Stimulated activated naive CD4-positive, alpha-beta T cell (primary cell): ENCODE measurements at regions not wholly inside any gene's neighbourhood (a gene's known extent, or its start where the extent isn't known, plus 50 kb on each side); places are given as distances from the start of the nearest gene placed in this dataset.

Experiments
- DNase-seq, 6 experiments: peaks; one replicate each; lab custom pipeline; 2025; lab: John Stamatoyannopoulos, UW

DNA sequence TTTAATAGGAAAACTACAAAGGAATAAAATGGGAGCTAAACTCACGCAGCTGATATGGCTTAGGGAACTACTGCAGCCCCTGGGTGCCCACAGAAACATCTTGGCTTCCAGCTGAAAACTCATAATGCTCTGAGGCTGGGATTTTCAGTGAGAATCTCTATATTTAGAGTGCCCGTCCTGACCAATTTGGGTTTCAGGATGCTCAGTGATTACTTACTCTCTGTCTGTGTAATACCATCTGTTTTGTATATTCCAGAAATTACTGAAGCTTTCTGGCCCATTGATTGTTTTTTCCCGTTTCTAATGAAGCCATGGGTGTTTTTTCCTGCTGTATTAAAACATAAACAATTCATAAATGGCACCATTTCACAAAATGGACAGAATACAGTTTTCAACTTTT, 50.6 kb upstream of the ZNF385D start:
- no peak for DNase-seq

DNA sequence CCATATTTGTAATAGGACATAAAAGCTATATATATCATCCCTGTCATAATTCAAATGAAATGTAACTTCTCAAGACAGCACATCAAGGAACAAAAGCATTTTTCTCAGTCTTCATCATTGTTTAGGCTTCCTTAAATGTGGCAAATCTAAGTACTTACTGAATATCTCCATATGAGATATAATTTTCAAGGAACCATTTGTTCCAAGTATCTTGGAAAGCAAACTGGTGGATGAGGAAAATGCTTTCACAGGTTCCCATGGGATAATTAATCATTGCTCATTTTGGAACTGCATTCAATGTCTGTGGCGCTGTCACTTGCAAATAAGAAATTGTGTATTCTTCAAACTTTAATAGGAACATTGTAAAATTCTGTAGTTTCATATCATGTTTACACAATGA, 52.6 kb upstream of the ZNF385D start:
- no peak for DNase-seq

DNA sequence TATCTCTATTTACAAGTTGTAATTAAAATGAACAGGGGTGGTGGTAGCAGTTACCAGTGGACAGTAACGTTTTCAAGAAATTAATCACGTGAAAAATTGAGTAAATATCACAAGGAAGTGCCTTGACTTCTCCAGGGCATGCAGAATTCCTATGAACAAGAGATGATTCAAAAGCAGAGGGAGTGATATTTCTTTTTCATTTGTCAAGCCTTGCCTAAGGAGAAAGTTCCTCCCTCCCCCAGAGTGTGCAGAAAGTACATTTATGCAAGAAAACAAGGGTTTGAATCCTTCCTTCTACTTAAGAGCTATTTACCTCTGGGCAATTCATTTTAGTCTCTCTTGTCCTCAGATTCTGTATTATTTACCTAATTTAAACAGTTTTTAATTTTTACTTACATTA, 53.3 kb upstream of the ZNF385D start:
- DNase-seq, result no peak

DNA sequence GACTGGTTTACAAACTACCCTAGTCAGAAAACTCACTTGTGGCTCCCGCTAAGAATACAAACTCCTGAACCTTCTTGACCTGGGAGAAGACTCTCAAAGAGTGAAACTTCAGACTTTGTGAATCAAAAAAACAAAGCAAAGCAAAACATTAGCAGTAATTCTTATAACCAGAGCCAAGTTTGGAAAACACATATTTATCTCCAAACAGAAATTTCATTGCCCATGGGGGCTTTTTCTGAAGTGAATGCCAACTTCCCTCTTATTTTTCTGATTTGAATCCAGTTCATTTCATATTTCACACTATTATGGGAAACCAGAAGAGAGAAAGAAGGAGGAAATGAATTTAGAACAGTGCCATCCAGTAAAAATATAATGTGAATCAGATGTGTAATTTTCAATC, 55.7 kb upstream of the ZNF385D start:
- no peak for DNase-seq

DNA sequence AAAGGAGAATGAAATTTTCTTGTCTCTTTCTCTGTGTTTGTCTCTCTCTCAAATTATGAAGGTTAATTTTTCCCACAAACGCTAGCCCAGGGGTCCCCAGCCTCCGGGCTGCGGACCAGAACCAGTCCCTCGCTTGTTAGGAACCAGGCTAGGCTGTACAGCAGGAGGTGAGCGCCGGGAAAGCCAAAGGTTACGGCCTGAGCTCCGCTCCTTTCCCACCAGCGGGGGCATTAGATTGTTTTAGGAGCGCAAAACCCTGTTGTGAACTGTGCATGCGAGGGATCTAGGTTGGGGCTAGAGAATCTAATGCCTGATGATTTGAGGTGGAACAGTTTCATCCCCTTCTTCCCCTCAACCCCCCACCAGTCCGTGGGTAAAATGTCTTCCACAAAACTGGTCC, 74.7 kb upstream of the ZNF385D start:
- DNase-seq, result no peak

DNA sequence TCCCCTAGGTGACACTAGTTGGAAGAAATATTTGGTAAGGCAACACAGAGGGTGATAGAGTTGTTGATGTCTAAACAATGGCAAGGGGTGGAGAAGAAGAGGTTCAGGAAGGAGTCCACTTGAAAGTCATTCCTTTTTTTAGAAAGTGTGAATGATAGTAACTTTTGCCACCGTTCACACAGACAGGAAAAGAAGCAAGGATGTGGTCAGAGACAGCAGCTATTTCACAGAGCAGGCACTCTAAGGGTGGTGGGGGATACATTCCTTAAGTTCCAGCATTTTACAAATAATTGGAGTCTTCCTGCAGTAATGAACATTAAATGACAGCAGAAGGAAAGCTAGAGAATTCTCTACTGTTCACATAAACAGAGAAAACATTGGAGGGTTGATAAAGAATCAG, 75.4 kb upstream of the ZNF385D start:
- no peak for DNase-seq

DNA sequence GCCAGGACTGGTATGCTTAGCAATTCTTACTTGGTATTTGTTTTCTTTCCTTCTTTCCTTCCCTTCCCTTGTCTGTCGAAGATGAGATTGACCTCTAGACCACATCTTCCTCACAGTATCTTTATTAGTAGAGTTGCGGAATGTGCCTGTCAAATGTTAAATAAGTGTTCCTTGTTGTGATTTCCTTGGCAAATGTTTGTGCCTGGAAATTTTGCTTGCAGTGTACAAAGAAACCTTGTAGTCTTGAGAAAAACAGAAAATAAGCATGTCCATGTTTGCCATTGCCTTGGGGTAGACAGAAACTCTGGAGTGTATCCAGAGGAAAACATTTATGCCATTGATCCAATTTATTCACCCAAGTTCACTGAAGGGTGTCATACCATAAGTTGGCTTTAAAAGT, 79.5 kb upstream of the ZNF385D start:
- no peak for DNase-seq

DNA sequence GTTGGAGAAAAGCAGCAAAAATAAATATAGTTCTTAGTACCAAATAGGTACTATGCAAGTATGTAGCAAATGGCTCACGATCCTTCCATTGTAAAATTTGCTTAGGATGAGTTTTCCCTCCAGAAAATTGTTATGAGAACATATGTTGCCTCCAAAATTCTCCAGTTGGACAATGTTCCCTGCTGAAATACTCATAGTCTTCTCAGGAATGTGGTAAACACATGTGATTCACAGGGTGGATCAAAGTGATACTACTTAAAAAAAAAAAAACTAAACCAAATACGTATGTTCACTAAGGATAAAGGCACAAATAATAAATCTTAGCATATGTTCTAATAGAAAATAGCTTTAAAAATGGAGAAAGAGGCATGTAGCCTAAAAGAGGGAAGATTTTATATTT, 84.3 kb upstream of the ZNF385D start:
- no peak for DNase-seq

DNA sequence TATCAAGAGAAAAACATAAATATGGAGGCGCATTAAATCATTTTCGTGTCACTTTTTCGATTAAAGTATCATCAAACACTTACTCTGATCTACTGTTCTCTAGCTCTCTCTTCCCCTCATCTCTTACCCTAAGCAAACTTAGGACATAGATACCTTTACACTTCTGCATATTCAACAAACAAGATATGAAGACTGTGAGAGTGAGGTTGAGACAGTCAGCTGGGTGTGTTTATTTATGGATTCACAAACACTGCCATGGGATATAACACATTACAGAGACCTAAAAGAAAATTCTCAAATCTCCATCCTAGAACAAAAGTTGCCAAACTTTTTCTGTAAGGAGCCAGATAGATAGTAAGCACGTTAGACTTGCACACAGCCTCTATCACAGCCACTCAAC, 85.2 kb upstream of the ZNF385D start:
- DNase-seq, result no peak

DNA sequence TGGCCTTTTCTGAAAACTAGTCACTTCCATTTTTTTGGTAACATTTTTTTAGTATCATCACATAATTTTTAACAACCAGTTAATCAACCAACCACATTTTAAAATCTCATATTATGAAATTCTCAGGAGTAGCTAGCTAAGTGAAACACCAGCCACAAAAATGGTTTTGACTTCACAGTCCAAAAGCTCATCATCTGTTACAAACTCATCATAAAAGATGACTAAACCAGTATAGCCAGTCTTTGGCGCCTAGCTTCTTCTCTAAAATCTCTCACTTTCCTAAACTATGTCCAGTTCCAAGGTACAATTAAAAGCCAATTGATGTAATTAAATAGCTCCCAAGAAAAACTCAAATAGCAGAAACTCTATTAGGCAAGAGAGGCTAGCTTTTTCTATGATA, 88.2 kb upstream of the ZNF385D start:
- DNase-seq, result no peak

DNA sequence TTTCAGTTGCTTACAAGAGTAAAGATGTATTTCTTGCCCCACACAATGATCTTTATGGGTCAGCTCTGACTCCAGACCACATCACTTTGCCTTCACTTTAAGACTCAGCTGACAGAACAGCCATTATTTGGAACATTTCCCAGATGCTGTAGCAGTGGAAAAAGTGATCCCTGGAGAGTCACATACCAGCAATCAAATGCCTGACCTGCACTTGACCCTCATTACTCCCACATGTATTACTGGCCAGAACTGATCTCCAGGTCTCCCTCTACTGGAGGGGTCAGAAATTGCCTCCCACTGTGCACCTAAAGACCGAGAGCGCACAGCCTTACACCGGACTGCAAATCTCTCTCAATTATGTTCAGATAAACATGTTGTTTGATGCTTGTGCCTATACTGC, 88.6 kb upstream of the ZNF385D start:
- no peak for DNase-seq

DNA sequence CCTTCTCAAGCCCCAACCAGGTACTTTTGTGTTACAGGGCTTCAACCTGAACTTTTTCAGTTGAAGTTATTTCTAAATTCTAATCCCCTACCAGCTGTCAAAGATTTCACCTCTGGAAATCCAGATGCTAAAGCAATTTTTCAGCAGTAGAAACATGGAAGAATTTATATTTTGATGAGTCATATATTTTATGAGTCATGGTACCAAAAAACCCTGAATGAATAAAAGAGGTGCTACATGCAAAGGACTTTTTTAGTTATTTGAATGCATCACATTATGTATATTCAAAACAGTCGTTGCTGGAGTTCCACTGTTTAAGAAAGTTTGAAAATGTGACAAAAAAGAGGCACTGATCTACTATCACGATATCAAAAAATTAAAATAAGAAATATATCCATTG, 96.0 kb upstream of the ZNF385D start:
- DNase-seq, result no peak

DNA sequence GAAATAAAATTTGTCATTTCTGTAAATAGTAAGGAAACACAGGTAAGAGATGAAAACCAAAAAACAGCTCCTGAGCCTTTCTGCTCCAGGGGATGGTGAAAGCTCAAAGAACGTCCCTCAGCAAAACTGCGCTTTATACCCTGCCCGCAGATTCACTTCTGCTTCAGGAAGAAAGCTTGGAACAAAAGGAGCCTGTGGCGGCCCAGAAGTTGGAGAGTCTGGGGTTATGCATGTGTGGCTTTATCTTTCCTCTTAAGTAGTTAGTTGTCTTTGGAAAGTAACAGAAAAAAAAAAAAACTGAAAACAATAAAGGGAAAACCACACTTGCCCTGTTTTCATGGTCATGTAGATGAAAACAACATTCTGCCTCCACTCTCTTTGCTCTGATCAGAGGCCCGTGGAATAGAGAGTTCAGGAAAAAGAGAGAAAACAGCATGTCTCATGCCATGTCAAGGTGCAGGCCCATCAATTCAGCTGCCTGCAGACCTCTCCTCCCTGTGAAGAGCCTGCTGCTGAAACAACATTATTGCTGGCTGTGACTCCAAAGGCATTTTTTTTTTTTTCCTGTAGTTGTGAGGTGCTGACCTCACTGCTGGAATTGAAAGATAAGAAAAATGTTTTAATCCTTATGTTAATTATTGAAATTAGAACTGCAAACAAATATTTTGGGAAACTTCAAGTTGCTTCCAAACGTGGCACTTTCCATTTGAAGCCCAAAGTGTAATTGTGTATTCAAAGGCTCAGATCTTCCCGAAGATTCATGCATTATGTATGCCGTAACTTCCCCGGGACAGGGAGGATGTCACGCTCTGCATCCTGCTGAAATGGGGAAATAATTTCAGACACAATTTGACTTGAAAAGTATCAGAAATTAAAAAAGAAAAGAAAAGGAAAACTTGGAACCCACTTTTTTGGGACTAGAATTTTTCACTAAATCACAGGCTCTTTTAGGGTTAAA, 108.4 kb upstream of the ZNF385D start:
- DNase-seq, result no peak

DNA sequence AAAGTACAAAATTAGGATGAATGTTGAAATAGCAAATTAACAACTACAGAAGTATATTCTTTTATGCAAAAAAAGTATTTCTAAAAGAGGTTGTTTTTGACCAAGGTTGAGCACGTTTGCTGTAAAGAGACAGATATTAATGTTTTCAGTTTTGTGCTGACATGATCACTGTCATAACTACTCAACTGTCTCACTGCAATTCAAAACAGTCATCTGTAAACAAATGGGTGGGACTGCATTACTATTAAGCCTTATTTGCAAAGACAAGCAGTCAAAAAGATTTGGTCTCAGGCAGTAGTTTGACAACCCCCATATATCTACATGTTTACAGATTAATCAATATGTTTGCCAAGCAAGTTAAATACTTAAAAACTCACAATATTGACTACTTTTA, 109.1 kb upstream of the ZNF385D start:
- no peak for DNase-seq

DNA sequence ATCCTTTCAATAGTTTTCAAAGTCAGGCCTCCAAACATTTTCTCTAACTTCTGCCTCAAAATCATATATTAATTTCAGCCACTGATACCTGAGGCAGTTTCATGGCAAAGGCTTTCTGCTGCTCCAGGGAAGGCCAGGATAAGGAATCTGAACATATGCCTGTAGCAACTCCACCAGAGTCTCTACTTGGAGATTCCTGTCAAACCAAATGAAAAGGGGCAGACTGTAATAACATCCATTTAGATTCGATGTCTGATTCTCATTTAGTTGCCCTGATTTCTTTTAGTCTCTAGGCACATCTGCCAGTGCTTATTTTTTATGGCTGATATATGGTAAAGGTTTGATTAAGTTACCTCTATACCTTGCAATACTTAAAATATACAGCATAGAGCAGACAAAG, 109.6 kb upstream of the ZNF385D start:
- no peak for DNase-seq

DNA sequence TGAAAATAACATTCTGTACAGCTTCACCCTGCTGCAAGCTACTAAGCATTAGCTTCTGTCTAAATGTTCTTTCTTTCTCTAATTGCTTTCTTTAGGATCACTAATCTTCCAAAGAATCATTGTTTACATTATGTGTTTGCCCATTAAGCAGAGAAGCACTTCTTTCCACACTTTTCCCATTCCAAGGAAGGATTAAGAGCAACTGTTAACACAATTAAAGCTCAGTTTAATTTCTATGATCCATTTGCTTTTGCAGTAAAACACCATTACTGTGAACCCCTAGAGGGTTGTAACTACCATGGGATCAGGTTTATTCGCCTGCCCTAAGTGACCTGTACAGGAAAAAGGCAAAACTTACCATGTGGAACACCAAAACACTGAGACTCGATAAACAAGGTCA, 125.8 kb upstream of the ZNF385D start:
- DNase-seq, result no peak

DNA sequence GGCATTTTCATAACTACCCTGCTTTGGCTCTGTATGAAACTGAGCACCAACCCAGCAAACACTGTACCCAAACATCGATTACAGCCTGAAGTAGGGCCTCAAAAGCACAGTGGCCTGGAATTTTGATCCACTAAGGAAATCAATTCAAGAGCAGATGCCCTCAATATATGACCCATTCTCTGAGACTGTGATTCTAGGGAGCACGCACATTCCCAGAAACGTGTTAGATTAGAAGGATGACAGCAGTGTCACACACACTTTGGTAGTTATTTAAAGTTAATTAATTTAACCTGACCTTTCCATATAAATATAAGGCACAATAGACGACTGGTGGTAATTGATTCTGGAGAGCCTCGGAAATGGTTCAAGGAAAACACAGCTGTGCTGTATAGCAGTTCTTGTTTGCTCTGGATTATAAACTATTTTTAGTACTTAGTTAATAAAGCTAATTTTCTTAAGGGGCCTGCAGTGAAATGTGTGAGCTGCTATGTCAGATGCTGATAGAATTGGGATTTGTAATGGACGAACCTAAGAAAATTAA, 126.3 kb upstream of the ZNF385D start:
- DNase-seq, result no peak

DNA sequence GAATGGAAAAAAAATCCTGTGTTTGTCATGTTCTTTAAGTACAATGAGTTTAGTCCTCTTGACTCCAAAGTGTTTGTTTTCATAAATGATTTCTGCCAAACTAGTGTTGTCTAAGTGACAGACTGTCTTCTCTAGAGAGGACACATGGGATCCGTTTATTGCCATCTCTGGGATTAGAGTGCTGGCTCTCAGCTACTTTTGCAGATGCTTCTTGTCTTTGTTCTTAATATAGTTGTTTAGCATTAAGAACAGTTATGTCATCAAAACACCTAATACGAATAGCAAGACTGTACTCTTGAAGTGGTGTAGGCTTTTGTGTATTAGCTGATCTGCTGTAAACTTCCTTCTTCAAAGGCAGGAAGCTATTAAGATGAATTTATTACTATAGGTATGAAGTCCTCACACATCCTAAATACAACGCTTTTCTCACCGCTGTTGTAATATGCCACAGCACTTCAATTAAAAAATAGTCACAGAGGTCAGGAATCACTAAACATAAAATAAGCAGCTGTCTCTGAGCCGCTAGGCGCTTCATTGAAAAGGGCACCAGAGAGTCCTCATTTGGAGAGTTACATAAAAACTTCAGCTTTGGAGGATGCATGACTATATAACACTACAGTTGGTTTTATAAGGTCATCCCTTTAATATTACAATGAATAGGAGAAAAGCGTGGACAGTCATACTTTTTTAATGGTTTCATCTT, 128.3 kb upstream of the ZNF385D start:
- no peak for DNase-seq

DNA sequence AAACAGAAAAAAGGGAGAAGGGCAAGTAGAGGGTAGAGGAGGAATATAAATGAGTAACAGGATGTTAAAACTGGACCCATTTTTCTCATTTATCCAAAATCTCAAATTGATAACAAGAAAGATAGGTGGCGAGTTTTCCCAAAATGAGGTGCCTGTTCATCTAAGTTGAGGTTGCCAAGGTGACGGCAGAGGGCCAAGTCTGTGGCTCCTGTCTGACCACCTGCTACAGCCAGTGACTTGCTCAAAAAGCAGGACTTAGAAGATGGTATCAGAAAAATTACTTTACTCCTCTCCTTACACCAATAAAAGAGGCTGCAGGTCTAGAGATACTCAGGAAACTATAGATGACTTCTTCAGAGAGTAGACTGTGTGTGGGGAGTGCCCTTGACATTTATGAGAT, 137.6 kb upstream of the ZNF385D start:
- no peak for DNase-seq

DNA sequence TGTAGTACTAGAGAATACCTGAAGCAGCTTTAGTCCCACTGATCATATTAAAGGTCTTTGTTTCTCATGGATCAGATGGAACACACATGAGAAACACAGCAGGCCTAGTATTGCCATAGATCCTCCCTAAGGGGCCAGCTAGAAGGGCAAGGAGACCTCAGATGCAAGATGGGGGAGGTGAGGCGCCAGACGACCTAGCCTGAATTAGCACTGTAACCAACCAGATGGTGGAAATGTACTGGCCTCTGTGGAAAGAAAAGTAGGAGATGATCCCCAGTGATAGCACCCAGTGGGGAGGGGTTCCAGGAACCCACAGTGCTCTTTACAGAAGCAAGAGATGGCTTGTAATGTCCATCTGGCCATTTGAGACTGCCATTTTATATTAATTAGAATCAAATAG, 138.2 kb upstream of the ZNF385D start:
- no peak for DNase-seq

DNA sequence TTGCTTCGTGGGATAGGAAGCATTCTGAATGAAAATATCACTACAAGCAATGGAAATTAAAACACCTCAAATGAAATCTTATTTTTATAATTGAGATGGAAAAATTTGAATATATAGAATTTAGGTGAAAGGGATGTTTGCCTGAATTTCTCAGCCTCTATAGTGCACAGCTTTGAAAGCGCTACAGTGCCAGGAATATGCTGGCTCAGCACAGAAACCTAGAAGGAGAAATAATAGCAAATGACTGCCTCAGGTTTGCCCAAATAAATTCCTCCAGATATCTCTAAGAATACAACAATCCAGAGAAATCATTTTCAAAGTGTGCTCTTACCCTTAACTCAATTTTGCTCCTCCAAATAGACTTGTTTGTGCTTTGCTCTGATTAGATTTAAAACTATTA, 141.1 kb upstream of the ZNF385D start:
- DNase-seq, result no peak

DNA sequence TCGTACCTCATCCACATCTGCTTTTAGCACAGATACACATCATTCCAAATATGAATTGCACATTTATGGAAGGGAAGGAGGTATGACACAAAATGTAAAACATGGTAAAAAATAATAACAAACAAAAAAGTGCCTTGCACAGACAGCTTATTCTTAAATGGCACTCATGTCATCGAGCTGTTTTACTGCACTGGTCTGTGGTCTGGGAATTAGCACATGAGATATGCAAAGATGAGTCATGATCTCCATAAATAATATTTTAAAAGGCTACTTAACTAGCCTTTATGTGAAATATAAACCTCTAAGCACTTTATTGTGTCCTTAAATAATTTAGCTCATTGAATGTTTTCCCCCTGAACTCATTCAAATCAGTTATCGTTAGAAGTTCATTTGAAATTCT, 142.2 kb upstream of the ZNF385D start:
- no peak for DNase-seq
